ENCODE measurements at regions not wholly inside any gene's neighbourhood (a gene's known extent, or its start where the extent isn't known, plus 50 kb on each side); places are given as distances from the start of the nearest gene placed in this dataset.

- TF ChIP-seq CTCF (IDR thresholded peaks at IDR 0.05), result no peak
- TF ChIP-seq POLR2A (IDR thresholded peaks at IDR 0.05), result no peak
Observed at GRCh38 chr4:124330045-124330444, 382.5 kb downstream of the ANKRD50 start.
